ENCODE measurements at regions not wholly inside any gene's neighbourhood (a gene's known extent, or its start where the extent isn't known, plus 50 kb on each side); places are given as distances from the start of the nearest gene placed in this dataset.

DNA sequence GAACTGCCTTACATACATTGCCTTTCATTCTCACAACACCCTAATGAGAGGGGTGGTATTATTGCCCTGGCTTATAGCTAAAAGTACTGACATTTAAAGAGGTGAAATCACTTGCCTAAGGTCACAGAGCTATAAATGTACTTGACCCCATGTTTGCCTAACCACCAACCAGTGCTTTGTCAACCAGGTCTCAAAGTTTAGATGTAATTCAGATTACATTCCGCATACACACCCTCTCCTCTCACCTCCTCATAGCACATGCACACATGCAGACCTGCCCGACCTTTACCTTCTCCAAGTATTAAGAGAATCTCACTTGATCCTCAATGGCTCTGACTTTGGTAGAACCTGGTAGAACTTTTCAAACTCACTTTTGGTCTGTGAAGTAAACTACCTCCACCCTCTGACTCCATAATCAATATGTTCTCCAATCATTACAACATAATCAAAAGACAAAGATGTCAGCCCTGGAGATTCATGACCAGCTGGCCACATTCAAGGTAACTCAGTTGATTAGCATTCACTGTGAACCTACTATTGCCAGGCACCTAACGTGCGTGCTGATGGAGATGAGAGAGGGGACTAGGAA, 63.2 kb upstream of the HES1 start:
- Histone ChIP-seq H3K27me3 (no peaks in the 10 kb centered on the region), H3K9me3 (no peaks in the 10 kb centered on the region), H3K4me1 (peaks cover 50% of the 10 kb centered on the region), H3K27ac (no peak overlapping the region), H3K4me3 (no peak overlapping the region), H3K36me3 (replicated peaks in 1 of 2; ENCODE audit: insufficient read depth in 1 of 2, low read depth in 2 of 2) (no peaks in the 10 kb centered on the region)
- no peak for DNase-seq
- no peak for ATAC-seq
- no peak for TF ChIP-seq CTCF (IDR thresholded peaks at IDR 0.05)
- TF ChIP-seq POLR2A (IDR thresholded peaks at IDR 0.05) = no peak
- intact Hi-C loops (cut with DNase I) = no loop called here
- 77 to 83% methylated on average over 4 of the region's 4 CpGs for WGBS, 2 donors

DNA sequence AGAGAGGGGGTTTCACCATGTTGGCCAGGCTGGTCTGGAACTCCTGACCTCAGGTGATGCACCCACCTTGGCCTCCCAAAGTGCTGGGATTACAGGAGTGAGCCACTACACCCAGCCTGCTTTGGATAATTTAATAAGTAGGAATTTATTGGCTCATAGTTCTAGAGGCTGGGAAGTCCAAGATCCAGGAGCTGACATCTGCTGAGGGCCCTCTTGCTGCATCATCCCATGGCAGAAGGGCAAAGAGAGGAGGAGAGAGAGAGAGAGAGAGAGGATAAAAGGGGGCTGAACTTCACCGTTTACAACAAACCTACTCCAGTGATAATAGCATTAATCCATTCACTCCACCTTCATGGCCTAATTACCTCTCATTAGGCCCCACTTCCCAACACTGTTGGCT, 62.0 kb upstream of the HES1 start:
- 95 to 100% methylated on average over 1 of the region's 1 CpG for WGBS, 2 donors
- H3K27ac ChIP-seq = no peak overlapping the region
- no peaks in the 10 kb centered on the region for H3K9me3 ChIP-seq
- no peak overlapping the region for H3K4me3 ChIP-seq
- H3K27me3 ChIP-seq = no peaks in the 10 kb centered on the region
- intact Hi-C loops (cut with DNase I) = no loop called here
- DNase-seq (no peak), ATAC-seq (no peak)
- H3K36me3 ChIP-seq (replicated peaks in 1 of 2; ENCODE audit: insufficient read depth in 1 of 2, low read depth in 2 of 2) = no peaks in the 10 kb centered on the region
- H3K4me1 ChIP-seq = peaks cover 57% of the 10 kb centered on the region
- no peak for TF ChIP-seq CTCF (IDR thresholded peaks at IDR 0.05)
- no peak for TF ChIP-seq POLR2A (IDR thresholded peaks at IDR 0.05)

GRCh38 chr3:194075088-194075615, 60.8 kb upstream of the HES1 start:
- H3K36me3 ChIP-seq (replicated peaks in 1 of 2; ENCODE audit: insufficient read depth in 1 of 2, low read depth in 2 of 2) = no peaks in the 10 kb centered on the region
- intact Hi-C loops (cut with DNase I) = no loop called here
- H3K4me3 ChIP-seq = no peak overlapping the region
- 63 to 68% methylated on average over 6 of the region's 6 CpGs for WGBS, 2 donors
- peaks cover 48% of the 10 kb centered on the region for H3K4me1 ChIP-seq
- no peaks in the 10 kb centered on the region for H3K27me3 ChIP-seq
- TF ChIP-seq CTCF (IDR thresholded peaks at IDR 0.05) = no peak
- TF ChIP-seq POLR2A (IDR thresholded peaks at IDR 0.05) = no peak
- ATAC-seq (no peak), DNase-seq (no peak)
- no peak overlapping the region for H3K27ac ChIP-seq
- no peaks in the 10 kb centered on the region for H3K9me3 ChIP-seq

DNA sequence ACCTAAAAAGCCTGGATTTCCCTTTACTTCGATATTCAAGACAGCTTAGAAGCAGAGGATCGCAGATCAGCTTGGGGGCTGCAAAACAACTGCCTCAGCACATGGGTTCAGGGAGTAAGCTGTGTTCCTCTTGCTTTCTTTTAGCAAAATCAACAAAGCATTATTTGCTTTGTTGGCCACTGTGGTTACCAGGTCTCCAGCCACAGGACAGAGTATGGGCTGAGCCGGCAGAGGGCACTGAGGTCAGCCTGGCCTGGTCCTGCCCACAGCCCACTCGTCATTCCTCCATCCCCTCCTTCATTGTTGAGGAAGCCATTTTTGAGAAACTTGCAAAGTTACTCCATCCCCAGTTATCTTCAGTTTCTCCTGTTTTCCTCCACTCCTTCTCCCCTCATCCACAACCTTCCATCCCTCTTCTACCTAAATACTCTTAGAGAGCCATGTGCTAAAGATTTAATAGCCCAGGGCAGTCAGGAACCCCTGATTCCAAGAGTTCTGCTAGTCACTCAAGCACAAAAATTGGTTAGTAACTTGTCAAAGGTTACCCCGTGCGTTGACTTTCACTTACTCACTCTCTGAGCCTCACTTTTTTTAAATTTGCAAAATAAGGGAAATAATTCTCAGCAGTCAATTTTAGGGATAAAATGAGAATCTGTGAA, 60.0 kb upstream of the HES1 start:
- ATAC-seq (no peak), DNase-seq (peak in 3 of 4 donors; percentile 33 to 40 (median 35))
- Histone ChIP-seq H3K27me3 (no peaks in the 10 kb centered on the region), H3K36me3 (replicated peaks in 1 of 2; ENCODE audit: insufficient read depth in 1 of 2, low read depth in 2 of 2) (no peaks in the 10 kb centered on the region), H3K4me3 (no peak overlapping the region), H3K9me3 (no peaks in the 10 kb centered on the region), H3K4me1 (peaks cover 41% of the 10 kb centered on the region), H3K27ac (peak overlapping the region in 1 of 4 donors; percentile 10)
- peak in 2 of 7 experiments; percentile 5 to 11 for TF ChIP-seq CTCF (IDR thresholded peaks at IDR 0.05)
- TF ChIP-seq POLR2A (IDR thresholded peaks at IDR 0.05) = no peak
- WGBS, 2 donors = 43 to 49% methylated on average over 6 of the region's 6 CpGs
- intact Hi-C loops (cut with DNase I) = no loop called here
